DND-41 (cell line): ENCODE measurements at regions not wholly inside any gene's neighbourhood (a gene's known extent, or its start where the extent isn't known, plus 50 kb on each side); places are given as distances from the start of the nearest gene placed in this dataset.

Experiments used
- ATAC-seq: fragments of 200-7000 bp; cut with Tn5 transposase; 3 replicates; pipeline ENCODE4 v1.9.1; 2021; ENCODE audit warnings: low read depth; ENCODE audit not compliant: insufficient read depth
- DNase-seq: peaks from one replicate; pipeline ENCODE4 v3.0.0-alpha.2; 2020
- H2AFZ ChIP-seq: 2 replicates; pipeline ENCODE4 v1.6.0; 2012; ENCODE audit warnings: low read depth, low read length
- H3K27ac ChIP-seq: 2 replicates; pipeline ENCODE4 v1.5.1; 2012; ENCODE audit warnings: low read length, inconsistent platforms
- H3K27me3 ChIP-seq: fragments of 200-600 bp; sonication (generic); 2 replicates; pipeline ENCODE4 v1.6.0; 2012; ENCODE audit warnings: low read length, mild to moderate bottlenecking, inconsistent platforms; ENCODE audit not compliant: insufficient read depth, poor library complexity
- H3K36me3 ChIP-seq: 2 replicates; pipeline ENCODE4 v1.5.1; 2012; ENCODE audit warnings: low read length, inconsistent platforms; ENCODE audit not compliant: insufficient read depth
- H3K4me1 ChIP-seq: 2 replicates; pipeline ENCODE4 v1.5.1; 2012; ENCODE audit warnings: mild to moderate bottlenecking, low read length; ENCODE audit not compliant: insufficient read depth
- H3K4me2 ChIP-seq: 2 replicates; pipeline ENCODE4 v1.6.0; 2012; ENCODE audit warnings: mild to moderate bottlenecking, moderate library complexity, low read length, inconsistent platforms; ENCODE audit not compliant: insufficient read depth
- H3K4me3 ChIP-seq, 2 experiments: fragments of 200-600 bp in 1 of 2; shearing (Covaris generic) in 1 of 2; 2 replicates each; pipeline ENCODE4 v1.5.1; 2012 to 2016; ENCODE audit warnings: inconsistent platforms in 2 of 2, low read length in 2 of 2, mild to moderate bottlenecking in 2 of 2, low read depth in 1 of 2, moderate library complexity in 1 of 2
- H3K79me2 ChIP-seq: 2 replicates; pipeline ENCODE4 v1.6.0; 2012; ENCODE audit warnings: low read length, inconsistent platforms; ENCODE audit not compliant: insufficient read depth
- H3K9ac ChIP-seq: 2 replicates; pipeline ENCODE4 v1.6.0; 2012; ENCODE audit warnings: low read depth, mild to moderate bottlenecking, inconsistent platforms, low read length, moderate library complexity
- H3K9me3 ChIP-seq: 2 replicates; pipeline ENCODE4 v1.5.1; 2012; ENCODE audit warnings: low read length, moderate library complexity, mild to moderate bottlenecking, inconsistent platforms; ENCODE audit not compliant: insufficient read depth, severe bottlenecking
- H4K20me1 ChIP-seq: 2 replicates; pipeline ENCODE4 v1.6.0; 2012; ENCODE audit warnings: low read length; ENCODE audit not compliant: insufficient read depth
- CTCF ChIP-seq: IDR thresholded peaks from 2 replicates; pipeline ENCODE4 v1.5.1; 2012; ENCODE audit warnings: borderline replicate concordance, low read length, moderate library complexity, mild to moderate bottlenecking; ENCODE audit not compliant: poor library complexity, severe bottlenecking; ENCODE audit errors: extremely low read depth
- EZH2 ChIP-seq: IDR thresholded peaks from 3 replicates; pipeline ENCODE4 v1.6.1; 2012; ENCODE audit warnings: borderline replicate concordance, low read depth, mild to moderate bottlenecking, moderate library complexity, low read length, inconsistent platforms; ENCODE audit not compliant: severe bottlenecking

GRCh38 chr4:162891788-162892707, 274.6 kb downstream of the NAF1 start:
- Histone ChIP-seq H3K79me2 (no peaks in the 10 kb centered on the region), H4K20me1 (no peaks in the 10 kb centered on the region), H3K9ac (no peak overlapping the region), H3K4me3 (no peak overlapping the region), H3K36me3 (no peaks in the 10 kb centered on the region), H3K27me3 (no peaks in the 10 kb centered on the region), H3K4me2 (no peak overlapping the region), H3K4me1 (no peaks in the 10 kb centered on the region), H3K27ac (no peak overlapping the region), H3K9me3 (no peaks in the 10 kb centered on the region), H2AFZ (no peak overlapping the region)
- ATAC-seq = peak; percentile 40; the same call in 2 of the 3 replicates
- TF ChIP-seq CTCF (no peak), EZH2 (no peak)
- no peak for DNase-seq

GRCh38 chr4:162878096-162878495, 288.6 kb downstream of the NAF1 start:
- TF ChIP-seq CTCF (no peak), EZH2 (no peak)
- Histone ChIP-seq H3K4me2 (no peak overlapping the region), H3K36me3 (no peaks in the 10 kb centered on the region), H3K27ac (no peak overlapping the region), H2AFZ (no peak overlapping the region), H4K20me1 (no peaks in the 10 kb centered on the region), H3K4me3 (no peak overlapping the region), H3K9ac (no peak overlapping the region), H3K27me3 (no peaks in the 10 kb centered on the region), H3K9me3 (no peaks in the 10 kb centered on the region), H3K4me1 (no peaks in the 10 kb centered on the region), H3K79me2 (no peaks in the 10 kb centered on the region)
- DNase-seq = no peak
- ATAC-seq = no peak

- Histone ChIP-seq H3K4me2 (no peak overlapping the region), H3K9me3 (no peaks in the 10 kb centered on the region), H3K27ac (no peak overlapping the region), H2AFZ (no peak overlapping the region), H3K79me2 (no peaks in the 10 kb centered on the region), H3K27me3 (no peaks in the 10 kb centered on the region), H3K4me1 (no peaks in the 10 kb centered on the region), H4K20me1 (no peaks in the 10 kb centered on the region), H3K4me3 (no peak overlapping the region), H3K36me3 (no peaks in the 10 kb centered on the region), H3K9ac (no peak overlapping the region)
- TF ChIP-seq EZH2 = no peak
- TF ChIP-seq CTCF = no peak
- DNase-seq = no peak
- no peak for ATAC-seq
These were observed 291.9 kb downstream of the NAF1 start for GRCh38 chr4:162874748-162875147.
